Muscle of leg (tissue), 3 donors: ENCODE measurements at regions not wholly inside any gene's neighbourhood (a gene's known extent, or its start where the extent isn't known, plus 50 kb on each side); places are given as distances from the start of the nearest gene placed in this dataset.
"Not testable (repeated sequence)": the region's sequence is repeated elsewhere in the genome, so short reads cannot be mapped to it uniquely, and the experiment has no call there.

Experiments
- DNase-seq: peaks from one replicate; pipeline ENCODE4 v3.0.0; 2013
- H3K27ac ChIP-seq: one replicate; pipeline ENCODE4 v1.5.1; 2013; ENCODE audit warnings: mild to moderate bottlenecking, low read length, control low read depth
- H3K27me3 ChIP-seq: one replicate; pipeline ENCODE4 v1.6.1; 2013; ENCODE audit warnings: low read length; ENCODE audit not compliant: control insufficient read depth, insufficient read depth
- H3K36me3 ChIP-seq: one replicate; pipeline ENCODE4 v1.6.1; 2013; ENCODE audit warnings: low read length; ENCODE audit not compliant: control insufficient read depth, insufficient read depth
- H3K4me1 ChIP-seq: one replicate; pipeline ENCODE4 v1.6.1; 2013; ENCODE audit warnings: low read length; ENCODE audit not compliant: control insufficient read depth, insufficient read depth
- H3K4me3 ChIP-seq: one replicate; pipeline ENCODE4 v1.5.1; 2013; ENCODE audit warnings: low read length, control low read depth
- H3K9me3 ChIP-seq: replicated peaks from 2 replicates; pipeline ENCODE4 v1.6.1; 2013; ENCODE audit warnings: low read depth, low read length; ENCODE audit not compliant: control insufficient read depth
- WGBS: methylation state at CpG from one replicate; pipeline ENCODE4 v1.1.5; 2013; ENCODE audit warnings: missing lambda C conversion rate; ENCODE audit not compliant: insufficient coverage; 5-methylcytosine and 5-hydroxymethylcytosine counted together

DNA sequence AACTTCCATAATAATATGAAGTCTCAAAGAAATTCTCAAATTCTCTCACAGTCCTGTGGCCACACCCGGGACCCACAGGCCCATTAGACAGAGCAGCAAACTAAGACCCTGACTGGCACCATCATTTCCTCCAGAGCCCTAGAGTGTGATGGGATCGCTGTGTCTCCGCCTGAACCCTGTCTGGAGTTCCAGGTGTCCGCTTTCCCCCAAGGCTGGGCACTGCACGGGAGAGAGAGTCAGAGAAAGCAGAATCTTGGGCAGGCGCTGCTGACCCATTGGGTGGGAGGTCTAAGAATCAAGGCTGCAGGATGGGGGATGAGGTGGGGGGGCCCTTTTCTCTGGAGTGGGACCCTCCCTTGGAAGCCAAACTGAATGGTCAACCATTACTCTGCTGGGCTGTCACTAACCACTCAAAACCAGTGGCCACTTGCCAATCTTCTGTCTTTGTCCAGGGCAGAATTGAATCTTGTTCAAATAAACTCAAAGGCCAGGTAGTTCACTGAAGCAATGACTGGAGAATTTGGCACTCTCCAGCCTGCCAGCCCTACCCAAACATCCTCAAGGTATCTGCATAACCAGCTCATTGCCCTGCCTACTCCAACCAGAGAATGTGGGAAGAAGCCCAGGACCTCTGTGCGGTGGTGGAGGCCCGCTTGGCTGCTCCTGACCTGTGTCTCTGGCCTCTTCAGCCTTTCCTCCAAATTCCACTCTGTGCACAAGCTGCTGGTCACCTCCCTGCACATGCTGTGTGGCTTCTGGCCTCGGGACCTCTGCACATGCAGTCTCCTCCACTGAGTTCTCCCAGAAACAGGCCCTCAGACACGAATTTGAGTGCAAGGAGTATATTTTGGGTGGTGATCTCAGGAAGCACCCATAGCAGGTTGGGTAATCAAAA, 141.1 kb downstream of the CEBPB start:
- Histone ChIP-seq H3K27ac (no peak overlapping the region), H3K36me3 (no peaks in the 10 kb centered on the region), H3K27me3 (peaks cover 6% of the 10 kb centered on the region), H3K9me3 (no peaks in the 10 kb centered on the region), H3K4me1 (peaks cover 4% of the 10 kb centered on the region), H3K4me3 (no peak overlapping the region)
- WGBS = 92% methylated on average over 5 of the region's 10 CpGs
- DNase-seq = no peak

DNA sequence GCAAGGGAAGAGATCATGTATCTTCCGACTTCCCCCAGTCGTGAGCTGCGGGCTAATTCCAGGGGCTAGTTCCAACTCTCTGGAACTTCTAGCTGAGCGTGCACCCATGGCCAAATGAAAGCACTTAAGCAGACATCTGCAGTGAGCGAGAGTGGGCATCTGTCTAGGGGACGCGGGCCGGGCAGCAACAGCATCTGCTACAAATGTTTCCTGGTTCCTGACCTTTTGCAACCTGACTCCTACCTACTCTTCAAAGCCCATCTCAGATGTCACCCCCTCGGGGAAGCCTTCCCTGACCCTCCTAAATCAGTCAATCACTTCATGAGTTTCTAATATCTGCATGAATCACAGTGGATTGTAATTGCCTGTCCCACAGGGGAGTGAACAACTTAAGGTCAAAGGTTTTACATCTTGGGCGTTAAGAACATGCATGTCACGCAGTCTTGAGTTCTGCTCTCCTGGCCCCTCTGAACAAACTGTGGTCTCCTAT, 141.9 kb downstream of the CEBPB start:
- Histone ChIP-seq H3K4me3 (no peak overlapping the region), H3K27me3 (peaks cover 6% of the 10 kb centered on the region), H3K36me3 (no peaks in the 10 kb centered on the region), H3K9me3 (no peaks in the 10 kb centered on the region), H3K27ac (no peak overlapping the region), H3K4me1 (peaks cover 4% of the 10 kb centered on the region)
- DNase-seq = no peak
- WGBS = 45% methylated on average over 11 of the region's 11 CpGs

DNA sequence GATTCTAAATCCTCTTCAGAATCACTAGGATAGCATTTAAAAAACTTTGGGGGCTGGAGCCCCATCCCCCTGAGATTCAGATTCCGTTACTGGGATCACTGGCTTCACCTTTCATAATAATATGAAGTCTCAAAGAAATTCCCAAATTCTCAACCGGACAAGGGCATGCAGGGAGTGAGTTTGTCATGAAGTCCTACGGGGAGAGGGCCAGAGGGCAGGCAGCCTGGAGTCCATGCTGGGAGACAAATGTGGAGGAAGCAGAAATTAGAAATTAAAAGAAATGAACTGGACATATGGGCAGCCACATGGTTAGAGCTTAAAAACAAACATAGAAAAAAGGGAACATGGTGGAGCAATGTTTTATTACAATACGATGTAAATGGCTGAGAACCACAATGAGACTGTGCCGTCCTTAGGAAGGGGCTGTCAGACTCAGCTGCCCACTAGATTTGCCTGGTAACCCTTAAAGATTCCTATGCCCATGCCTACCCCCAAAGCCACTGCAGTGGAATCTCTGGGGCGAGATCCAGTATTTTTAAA, 142.6 kb downstream of the CEBPB start:
- H3K9me3 ChIP-seq = no peaks in the 10 kb centered on the region
- no peak overlapping the region for H3K27ac ChIP-seq
- H3K27me3 ChIP-seq = peaks cover 6% of the 10 kb centered on the region
- no peak overlapping the region for H3K4me3 ChIP-seq
- H3K36me3 ChIP-seq = no peaks in the 10 kb centered on the region
- 88% methylated on average over 2 of the region's 6 CpGs for WGBS
- no peak for DNase-seq
- H3K4me1 ChIP-seq = peaks cover 4% of the 10 kb centered on the region

DNA sequence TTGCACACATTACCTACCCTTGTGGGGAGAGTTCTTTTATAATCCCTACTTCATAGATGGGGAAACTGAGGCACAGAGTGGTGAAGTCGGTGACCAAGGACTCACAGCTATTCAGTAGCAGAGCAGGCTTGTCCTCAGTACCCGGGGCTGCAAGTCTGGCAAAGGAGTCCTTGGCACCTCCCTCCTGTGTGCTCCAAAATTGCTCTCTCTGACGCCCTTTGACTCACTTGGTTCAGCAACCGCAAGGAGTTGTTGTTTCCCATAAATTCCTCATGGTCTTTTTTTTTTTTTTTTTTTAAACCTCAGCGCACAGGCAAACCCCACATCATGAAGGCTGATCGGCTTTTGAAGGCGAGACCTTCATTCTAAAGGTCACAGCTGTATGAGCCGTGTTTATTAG, 143.2 kb downstream of the CEBPB start:
- peaks cover 5% of the 10 kb centered on the region for H3K4me1 ChIP-seq
- no peak for DNase-seq
- WGBS = 67% methylated on average over 4 of the region's 8 CpGs

DNA sequence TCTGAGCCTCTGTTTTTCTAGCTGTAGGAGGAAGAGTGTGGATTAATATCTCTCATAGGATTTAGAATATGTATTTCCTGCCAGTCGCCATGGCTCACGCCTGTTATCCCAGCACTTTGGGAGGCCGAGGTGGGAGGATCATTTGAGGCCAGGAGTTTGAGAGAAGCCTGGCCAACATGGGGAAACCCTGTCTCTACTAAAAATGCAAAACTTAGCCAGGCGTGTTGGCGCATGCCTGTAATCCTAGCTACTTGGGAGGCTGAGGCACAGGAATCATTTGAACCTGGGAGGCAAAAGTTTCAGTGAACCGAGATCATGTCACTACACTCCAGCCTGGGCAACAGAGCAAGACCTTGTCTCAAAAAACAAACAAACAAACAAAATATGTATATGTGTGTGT, 143.9 kb downstream of the CEBPB start:
- H3K36me3 ChIP-seq, H3K27me3 ChIP-seq, H3K4me3 ChIP-seq, H3K27ac ChIP-seq, H3K9me3 ChIP-seq, DNase-seq: not testable (repeated sequence)
- H3K4me1 ChIP-seq = peaks cover 12% of the 10 kb centered on the region
- WGBS = 40% methylated on average over 2 of the region's 6 CpGs

More for the DNA sequence above, 143.2 kb downstream of the CEBPB start:
- Histone ChIP-seq H3K27me3 (peaks cover 6% of the 10 kb centered on the region), H3K9me3 (no peaks in the 10 kb centered on the region), H3K36me3 (no peaks in the 10 kb centered on the region), H3K4me3 (no peak overlapping the region), H3K27ac (no peak overlapping the region)

DNA sequence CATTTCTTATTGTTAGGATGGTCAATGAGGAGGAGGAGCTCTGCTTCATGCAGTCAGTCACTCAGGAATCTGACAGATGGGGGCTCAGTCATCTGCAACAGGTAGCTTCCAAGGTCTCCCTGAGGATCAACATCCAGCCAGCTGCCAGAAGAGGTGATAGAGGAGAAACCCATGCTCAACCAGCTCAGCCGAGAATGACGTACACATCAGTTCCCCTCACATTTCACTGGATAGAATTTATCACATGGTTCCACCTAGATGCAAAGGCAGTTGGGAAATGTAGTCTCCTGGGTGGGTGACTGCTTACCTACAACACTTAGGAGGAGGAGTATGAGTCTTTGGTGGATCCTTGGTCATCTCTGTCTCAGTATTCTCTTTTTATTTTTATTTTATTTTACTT, 144.5 kb downstream of the CEBPB start:
- H3K9me3 ChIP-seq = no peaks in the 10 kb centered on the region
- DNase-seq = no peak
- H3K36me3 ChIP-seq = no peaks in the 10 kb centered on the region
- no CpG with 5 or more reads among the region's 2 CpGs for WGBS
- H3K4me1 ChIP-seq = peaks cover 14% of the 10 kb centered on the region
- H3K27ac ChIP-seq = no peak overlapping the region
- H3K27me3 ChIP-seq = peaks cover 6% of the 10 kb centered on the region
- H3K4me3 ChIP-seq = no peak overlapping the region

DNA sequence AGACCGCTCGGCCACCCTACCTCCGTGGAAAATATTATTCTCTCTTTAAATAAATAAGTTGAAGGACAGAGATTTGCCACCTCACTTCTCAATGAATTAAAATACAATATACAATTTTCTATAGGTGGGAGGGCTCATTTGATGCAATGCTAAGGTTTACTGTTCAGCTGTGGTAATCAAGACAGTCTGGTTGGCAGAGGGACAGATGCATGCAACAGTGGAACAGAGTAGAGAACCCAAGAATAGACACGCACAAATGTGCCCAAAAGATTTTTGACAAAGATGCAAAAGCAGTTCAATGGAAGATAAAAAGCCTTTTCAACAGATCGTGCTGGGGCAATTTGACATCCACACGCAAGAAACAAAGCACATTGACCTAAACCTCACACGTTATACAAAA, 145.2 kb downstream of the CEBPB start:
- WGBS = 29% methylated on average over 1 of the region's 7 CpGs
- no peak overlapping the region for H3K27ac ChIP-seq
- peaks cover 6% of the 10 kb centered on the region for H3K27me3 ChIP-seq
- DNase-seq = no peak
- H3K36me3 ChIP-seq = no peaks in the 10 kb centered on the region
- H3K4me3 ChIP-seq = no peak overlapping the region
- H3K4me1 ChIP-seq = peaks cover 14% of the 10 kb centered on the region
- H3K9me3 ChIP-seq = no peaks in the 10 kb centered on the region

DNA sequence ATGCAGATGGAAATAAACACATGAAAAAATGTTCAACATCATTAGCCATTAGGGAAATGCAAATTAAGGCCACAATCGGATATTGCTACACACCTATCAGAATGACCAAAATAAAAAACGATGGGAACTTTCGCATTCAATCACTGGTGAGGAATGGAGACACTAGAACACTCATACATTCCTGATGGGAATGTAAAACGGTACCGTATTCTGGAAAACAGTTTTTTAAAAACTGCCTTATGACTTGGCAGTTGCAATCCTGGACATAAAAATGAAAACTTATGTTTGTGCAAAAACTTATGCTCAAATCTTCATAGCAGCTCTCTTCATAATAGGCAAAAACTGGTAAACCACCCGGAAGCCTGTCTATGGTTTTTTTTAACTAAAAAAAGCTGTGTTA, 146.0 kb downstream of the CEBPB start:
- Histone ChIP-seq H3K36me3 (no peaks in the 10 kb centered on the region), H3K4me3 (no peak overlapping the region), H3K27ac (peak overlapping the region; percentile 13), H3K9me3 (no peaks in the 10 kb centered on the region), H3K27me3 (peaks cover 6% of the 10 kb centered on the region), H3K4me1 (peaks cover 14% of the 10 kb centered on the region)
- no CpG with 5 or more reads among the region's 6 CpGs for WGBS
- DNase-seq = peak; percentile 76

DNA sequence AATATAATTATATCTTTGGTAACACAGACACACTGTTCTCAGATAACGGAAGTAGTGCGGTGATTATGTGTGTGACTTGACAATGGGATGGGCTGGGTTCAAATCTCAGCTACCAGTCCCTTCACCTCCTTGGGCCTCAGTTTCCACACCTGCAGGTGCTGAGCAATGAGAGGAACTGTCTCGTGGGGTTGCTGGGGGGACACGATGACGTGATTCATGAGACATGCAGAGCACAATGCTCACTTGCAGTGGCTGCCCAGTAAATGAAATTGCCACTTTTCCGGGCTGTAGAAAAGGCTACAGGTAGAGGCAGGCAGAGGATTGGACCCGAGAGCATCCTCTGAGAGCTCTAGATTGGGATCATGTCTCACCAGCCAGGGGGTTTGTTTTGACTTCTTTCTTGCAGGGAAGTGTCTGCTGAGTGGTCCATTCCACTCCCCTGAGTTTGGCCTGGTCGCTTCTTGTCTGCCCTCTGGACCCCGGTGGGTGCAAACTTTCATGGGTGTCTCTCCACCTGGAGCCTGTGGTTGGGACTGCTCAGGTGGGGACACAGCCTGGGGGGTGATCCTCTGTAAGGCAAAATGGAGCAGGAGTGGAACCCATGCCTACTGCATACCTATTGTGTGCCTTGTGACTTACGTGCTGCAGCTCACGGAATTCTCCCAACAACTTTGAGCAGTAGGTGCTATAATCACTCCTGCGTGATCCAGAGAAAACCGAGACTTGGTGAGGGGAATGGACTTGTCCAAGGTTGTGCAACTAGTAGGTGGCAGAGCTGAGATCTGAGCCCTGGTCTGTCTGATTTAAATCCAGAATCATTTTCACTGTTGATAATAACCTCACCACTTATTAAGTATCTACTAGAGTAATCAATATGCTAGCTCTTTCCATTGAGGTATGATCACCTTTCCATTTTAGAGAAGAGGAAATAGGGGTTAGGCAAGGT, 147.2 kb downstream of the CEBPB start:
- H3K9me3 ChIP-seq = no peaks in the 10 kb centered on the region
- DNase-seq = no peak
- H3K36me3 ChIP-seq = no peaks in the 10 kb centered on the region
- WGBS = 78% methylated on average over 6 of the region's 13 CpGs
- no peak overlapping the region for H3K27ac ChIP-seq
- H3K4me1 ChIP-seq = peaks cover 14% of the 10 kb centered on the region
- no peak overlapping the region for H3K4me3 ChIP-seq
- H3K27me3 ChIP-seq = peaks cover 2% of the 10 kb centered on the region
